SK-N-MC (cell line): ENCODE measurements at regions not wholly inside any gene's neighbourhood (a gene's known extent, or its start where the extent isn't known, plus 50 kb on each side); places are given as distances from the start of the nearest gene placed in this dataset.

Experiments used
- EZH2 ChIP-seq: fragments of 200-600 bp; sonication (generic); IDR thresholded peaks from one replicate; pipeline ENCODE4 v1.6.1; 2017; ENCODE audit warnings: antibody characterized with exemption
- FOXP2 ChIP-seq: optimal IDR thresholded peaks from 2 replicates; pipeline ENCODE3; 2011; ENCODE audit warnings: mild to moderate bottlenecking, moderate library complexity; ENCODE audit not compliant: insufficient read depth; ENCODE audit errors: extremely low read length, control extremely low read depth
- POLR2AphosphoS5 ChIP-seq: IDR thresholded peaks from 2 replicates; pipeline ENCODE4 v1.6.1; 2012; ENCODE audit warnings: mild to moderate bottlenecking, low read depth, low read length, borderline replicate concordance

GRCh38 chr2:11941201-11942177, 195.1 kb downstream of the LPIN1 start:
- TF ChIP-seq POLR2AphosphoS5 (no peak), EZH2 (no peak), FOXP2 (no peak)
